GM23248 (cell line): ENCODE measurements at regions not wholly inside any gene's neighbourhood (a gene's known extent, or its start where the extent isn't known, plus 50 kb on each side); places are given as distances from the start of the nearest gene placed in this dataset.

ENCODE experiments used
- EZH2 ChIP-seq: fragments of 200-600 bp; sonication (generic); IDR thresholded peaks from 2 replicates; pipeline ENCODE4 v1.6.1; 2018; ENCODE audit warnings: antibody characterized with exemption, mild to moderate bottlenecking; ENCODE audit not compliant: insufficient read depth, poor library complexity, severe bottlenecking
- EZH2phosphoT487 ChIP-seq: fragments of 200-600 bp; sonication (generic); IDR thresholded peaks from 2 replicates; pipeline ENCODE4 v1.6.1; 2018; ENCODE audit warnings: antibody characterized with exemption, moderate library complexity, mild to moderate bottlenecking, low read depth; ENCODE audit not compliant: insufficient read depth

DNA sequence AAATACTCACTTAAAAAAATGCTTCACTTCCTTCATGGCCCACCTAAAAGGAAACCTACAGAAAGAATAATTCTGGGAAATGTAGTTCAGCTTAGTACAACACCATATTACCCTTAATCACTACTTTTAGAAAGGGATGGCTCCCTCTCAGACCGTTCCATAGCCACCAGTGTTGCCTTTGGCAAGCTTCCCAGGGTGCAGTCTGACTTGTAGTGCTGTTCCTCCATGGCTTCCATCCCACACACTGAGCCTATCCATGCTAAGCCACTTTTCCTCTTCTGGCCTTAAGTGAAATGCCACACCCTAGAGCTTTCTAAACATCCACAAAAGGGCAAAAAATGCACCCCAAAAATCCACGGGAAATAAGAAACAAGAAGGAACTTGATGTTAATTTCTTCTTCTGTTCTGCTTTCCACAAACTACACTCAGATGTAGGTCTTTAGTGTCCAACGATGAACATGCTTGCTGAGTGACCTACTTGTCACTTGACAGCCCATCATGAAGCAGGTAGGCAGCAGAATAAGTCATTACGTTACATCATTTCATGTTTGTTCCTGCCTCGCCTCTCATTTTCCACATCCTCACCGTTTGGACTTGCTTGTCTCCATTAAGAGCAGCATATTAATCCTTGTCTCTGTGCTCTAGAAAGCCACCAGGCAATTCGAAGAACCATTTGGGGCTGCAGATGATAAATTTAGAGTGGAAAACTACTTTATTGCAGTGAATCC, 391.1 kb upstream of the GRAMD2B start:
- TF ChIP-seq EZH2phosphoT487, result no peak
- no peak for TF ChIP-seq EZH2
